Panc1 (cell line): ENCODE measurements at regions not wholly inside any gene's neighbourhood (a gene's known extent, or its start where the extent isn't known, plus 50 kb on each side); places are given as distances from the start of the nearest gene placed in this dataset.

Experiments used
- ATAC-seq: fragments of 200-7000 bp; cut with Tn5 transposase; 2 replicates; pipeline ENCODE4 v1.9.1; 2020; ENCODE audit warnings: mild to moderate bottlenecking, moderate library complexity
- BruUV-seq: library from RNA; stranded (reverse); fragments of 400-500 nt; replicated peaks from 2 replicates; lab custom pipeline; 2021; lab: Mats Ljungman, UMichigan
- CTCF ChIA-PET: fragments of 300-600 bp; sonication (Branson Sonifier 250); formaldehyde crosslinking; loops from one replicate; lab custom pipeline; 2022; ENCODE audit warnings: antibody characterized with exemption; lab: Charles Lee
- POLR2A ChIA-PET: fragments of 300-600 bp; sonication (Branson Sonifier 250); formaldehyde crosslinking; loops from one replicate; lab custom pipeline; 2022; ENCODE audit warnings: antibody characterized with exemption; lab: Charles Lee
- DNase-seq: peaks from one replicate; pipeline ENCODE4 v3.0.0-alpha.2; 2010; ENCODE audit warnings: low read depth, low spot score
- H3K27ac ChIP-seq: 2 replicates; pipeline ENCODE4 v1.5.1; 2011; ENCODE audit warnings: mild to moderate bottlenecking, low read length, inconsistent platforms
- H3K27me3 ChIP-seq: fragments of 200-500 bp; sonication (Bioruptor generic); 2 replicates; pipeline ENCODE4 v1.6.0; 2014; ENCODE audit warnings: low read length, inconsistent platforms; ENCODE audit not compliant: control insufficient read depth, insufficient read depth
- H3K36me3 ChIP-seq: fragments of 200-500 bp; sonication (Bioruptor generic); 2 replicates; pipeline ENCODE4 v1.5.1; 2014; ENCODE audit warnings: inconsistent platforms, mild to moderate bottlenecking, low read length, moderate library complexity; ENCODE audit not compliant: control insufficient read depth, insufficient read depth
- H3K4me1 ChIP-seq: 2 replicates; pipeline ENCODE4 v1.5.1; 2011; ENCODE audit warnings: inconsistent platforms, mild to moderate bottlenecking, low read length, moderate library complexity; ENCODE audit not compliant: control insufficient read depth, insufficient read depth
- H3K4me3 ChIP-seq, 2 experiments: 2 replicates each; pipeline ENCODE4 v1.5.1; 2011 to 2012; ENCODE audit warnings: low read depth in 2 of 2, low read length in 2 of 2, mild to moderate bottlenecking in 2 of 2, inconsistent platforms in 1 of 2, moderate library complexity in 1 of 2
- H3K9me3 ChIP-seq: fragments of 200-500 bp; sonication (Bioruptor generic); 2 replicates; pipeline ENCODE4 v1.5.1; 2014; ENCODE audit warnings: low read depth, mild to moderate bottlenecking, inconsistent platforms, low read length, moderate library complexity; ENCODE audit not compliant: control insufficient read depth, insufficient read depth
- POLR2AphosphoS5 ChIP-seq: IDR thresholded peaks from 2 replicates; pipeline ENCODE4 v1.6.1; 2012; ENCODE audit warnings: mild to moderate bottlenecking, low read depth, low read length, moderate library complexity
- REST ChIP-seq, 2 experiments: IDR thresholded peaks; 2 replicates each; pipeline ENCODE4 v1.6.1; 2011 to 2012; ENCODE audit warnings: low read depth in 2 of 2, control low read depth in 1 of 2, low read length in 1 of 2, mild to moderate bottlenecking in 1 of 2, moderate library complexity in 1 of 2; ENCODE audit not compliant: insufficient read depth in 1 of 2
- SIN3A ChIP-seq: IDR thresholded peaks from 2 replicates; pipeline ENCODE4 v1.6.1; 2012; ENCODE audit warnings: low read depth, mild to moderate bottlenecking, low read length, moderate library complexity, borderline replicate concordance; ENCODE audit not compliant: insufficient read depth
- TCF7L2 ChIP-seq: IDR thresholded peaks from 2 replicates; pipeline ENCODE4 v1.6.1; 2011; ENCODE audit warnings: mild to moderate bottlenecking, low read depth, low read length, inconsistent platforms
- in situ Hi-C: cut with HindIII; loops from 2 replicates; pipeline ENCODE4 v1.10.0; 2016; ENCODE audit warnings: low sequenced_read_pairs, low pct_unique_long_range_greater_than_20kb
- intact Hi-C: fragments of 100-400 bp; cut with micrococcal nuclease; formaldehyde crosslinking; loops from one replicate; pipeline ENCODE4 v1.10.0; 2022; ENCODE audit not compliant: unreplicated experiment
- TF ChIP-seq, protein P1 (sequence below): fragments of 450-650 bp; IDR thresholded peaks from 2 replicates; pipeline ENCODE4 v1.5.1; 2017; ENCODE audit warnings: mild to moderate bottlenecking

- Histone ChIP-seq H3K27ac (no peak overlapping the region), H3K27me3 (no peaks in the 10 kb centered on the region), H3K4me3 (no peak overlapping the region), H3K4me1 (no peaks in the 10 kb centered on the region), H3K36me3 (no peaks in the 10 kb centered on the region), H3K9me3 (no peaks in the 10 kb centered on the region)
- intact Hi-C loops = no loop called here
- CTCF ChIA-PET = no interaction called here
- in situ Hi-C loops = no loop called here
- TF ChIP-seq POLR2AphosphoS5 = no peak
- no peak for TF ChIP-seq REST (IDR thresholded peaks at IDR 0.05; ENCODE audit: insufficient read depth in 1 of 2, low read depth in 2 of 2, low read length in 1 of 2)
- no peak for TF ChIP-seq TCF7L2
- TF ChIP-seq SIN3A = no peak
- TF ChIP-seq, protein P1, sequence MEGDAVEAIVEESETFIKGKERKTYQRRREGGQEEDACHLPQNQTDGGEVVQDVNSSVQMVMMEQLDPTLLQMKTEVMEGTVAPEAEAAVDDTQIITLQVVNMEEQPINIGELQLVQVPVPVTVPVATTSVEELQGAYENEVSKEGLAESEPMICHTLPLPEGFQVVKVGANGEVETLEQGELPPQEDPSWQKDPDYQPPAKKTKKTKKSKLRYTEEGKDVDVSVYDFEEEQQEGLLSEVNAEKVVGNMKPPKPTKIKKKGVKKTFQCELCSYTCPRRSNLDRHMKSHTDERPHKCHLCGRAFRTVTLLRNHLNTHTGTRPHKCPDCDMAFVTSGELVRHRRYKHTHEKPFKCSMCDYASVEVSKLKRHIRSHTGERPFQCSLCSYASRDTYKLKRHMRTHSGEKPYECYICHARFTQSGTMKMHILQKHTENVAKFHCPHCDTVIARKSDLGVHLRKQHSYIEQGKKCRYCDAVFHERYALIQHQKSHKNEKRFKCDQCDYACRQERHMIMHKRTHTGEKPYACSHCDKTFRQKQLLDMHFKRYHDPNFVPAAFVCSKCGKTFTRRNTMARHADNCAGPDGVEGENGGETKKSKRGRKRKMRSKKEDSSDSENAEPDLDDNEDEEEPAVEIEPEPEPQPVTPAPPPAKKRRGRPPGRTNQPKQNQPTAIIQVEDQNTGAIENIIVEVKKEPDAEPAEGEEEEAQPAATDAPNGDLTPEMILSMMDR = no peak
- DNase-seq = no peak
- no TSS peak for BruUV-seq
- ATAC-seq = no peak
- POLR2A ChIA-PET = no interaction called here
Measured at GRCh38 chr1:214897581-214897980, 185.0 kb upstream of the KCNK2 start.

GRCh38 chr1:214898161-214898560, 184.4 kb upstream of the KCNK2 start:
- H3K4me3 ChIP-seq = no peak overlapping the region
- CTCF ChIA-PET = no interaction called here
- no peaks in the 10 kb centered on the region for H3K9me3 ChIP-seq
- in situ Hi-C loops (no loop called here), intact Hi-C loops (no loop called here)
- no peak for TF ChIP-seq TCF7L2
- TF ChIP-seq, protein P1 = no peak
- TF ChIP-seq REST (IDR thresholded peaks at IDR 0.05; ENCODE audit: insufficient read depth in 1 of 2, low read depth in 2 of 2, low read length in 1 of 2) = no peak
- TF ChIP-seq POLR2AphosphoS5 = no peak
- TF ChIP-seq SIN3A = no peak
- DNase-seq = no peak
- BruUV-seq = no TSS peak
- H3K4me1 ChIP-seq = no peaks in the 10 kb centered on the region
- no peak for ATAC-seq
- H3K27ac ChIP-seq = no peak overlapping the region
- H3K36me3 ChIP-seq = no peaks in the 10 kb centered on the region
- H3K27me3 ChIP-seq = no peaks in the 10 kb centered on the region
- POLR2A ChIA-PET = no interaction called here
